ENCODE measurements at regions not wholly inside any gene's neighbourhood (a gene's known extent, or its start where the extent isn't known, plus 50 kb on each side); places are given as distances from the start of the nearest gene placed in this dataset.
"Not testable (repeated sequence)": the region's sequence is repeated elsewhere in the genome, so short reads cannot be mapped to it uniquely, and the experiment has no call there.

DNA sequence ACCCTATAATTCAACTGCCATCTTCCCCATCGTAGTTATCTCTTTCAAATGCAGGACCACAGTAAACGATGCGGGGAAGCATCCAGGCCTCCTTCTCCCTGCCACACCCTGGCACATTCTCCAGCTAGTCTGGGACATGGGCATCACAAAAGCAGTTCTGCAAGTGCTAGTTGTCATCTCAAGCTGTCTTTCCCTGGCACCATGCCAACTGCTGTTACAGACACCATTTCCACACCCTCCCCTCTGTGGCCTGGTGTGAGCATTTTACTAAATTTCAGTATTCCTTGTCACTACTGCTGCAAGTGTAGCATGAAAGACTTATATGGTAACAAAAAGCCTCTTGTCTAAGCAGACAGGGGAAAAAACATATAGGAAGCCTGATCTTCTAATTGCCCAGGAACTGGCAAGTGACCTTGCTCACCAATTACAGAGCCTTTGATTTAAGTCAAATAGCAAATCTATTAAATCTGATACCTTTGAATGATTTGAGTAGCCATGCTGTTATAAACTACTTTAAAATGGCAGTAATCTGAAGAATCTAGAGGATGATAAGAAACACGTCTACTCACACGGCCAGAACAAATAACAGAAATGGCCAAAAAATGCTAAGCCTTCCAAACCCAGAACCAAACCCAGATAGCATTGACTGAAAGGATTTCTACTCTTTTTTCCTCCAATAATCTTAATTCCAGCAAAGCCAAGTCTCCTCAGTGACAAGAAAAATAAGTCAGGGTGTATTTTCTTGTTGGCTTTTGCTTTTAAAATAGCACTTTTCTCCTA, 179.0 kb downstream of the NUFIP1 start:
- no peak for DNase-seq

DNA sequence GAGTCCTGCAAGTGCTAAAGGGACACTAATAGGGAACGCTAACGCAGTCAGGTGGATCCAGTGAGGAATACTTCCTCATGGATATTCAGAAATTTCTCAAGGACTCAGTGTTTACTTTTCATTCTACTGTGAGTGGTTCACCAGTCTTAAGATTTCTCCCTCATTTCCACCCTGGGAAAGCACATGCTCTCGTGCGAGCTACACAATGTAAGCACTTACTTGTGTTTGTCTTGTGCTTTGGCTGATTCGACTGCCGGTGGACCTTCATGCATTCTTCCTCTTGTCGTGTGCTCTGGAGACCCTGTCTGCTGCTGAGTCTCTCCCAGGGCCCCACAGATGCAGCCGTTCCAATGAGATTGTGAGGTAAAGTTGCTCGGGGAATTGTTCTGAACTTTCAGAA, 180.1 kb downstream of the NUFIP1 start:
- no peak for DNase-seq

DNA sequence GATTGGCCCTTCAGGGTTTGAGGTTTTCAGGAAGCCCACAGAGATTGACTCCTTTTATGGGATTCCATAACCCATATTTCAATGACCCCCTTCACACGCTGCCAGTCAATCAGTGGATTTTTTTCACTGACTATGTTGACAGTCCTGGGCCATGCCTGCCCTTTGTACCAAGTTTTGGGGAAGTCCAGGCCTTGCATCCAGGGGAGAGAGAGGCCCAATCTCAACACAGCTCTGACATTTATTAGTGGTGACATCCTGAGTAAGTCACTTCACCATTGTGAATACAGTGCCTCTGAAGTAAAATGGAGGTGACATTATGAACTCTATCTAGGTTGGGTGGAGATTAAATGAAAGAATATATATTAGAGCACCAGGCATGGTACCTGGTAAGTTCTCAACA, 181.1 kb downstream of the NUFIP1 start:
- DNase-seq: no peak

- no peak for DNase-seq
These were observed 181.7 kb downstream of the NUFIP1 start for GRCh38 chr13:44807449-44808034.

DNA sequence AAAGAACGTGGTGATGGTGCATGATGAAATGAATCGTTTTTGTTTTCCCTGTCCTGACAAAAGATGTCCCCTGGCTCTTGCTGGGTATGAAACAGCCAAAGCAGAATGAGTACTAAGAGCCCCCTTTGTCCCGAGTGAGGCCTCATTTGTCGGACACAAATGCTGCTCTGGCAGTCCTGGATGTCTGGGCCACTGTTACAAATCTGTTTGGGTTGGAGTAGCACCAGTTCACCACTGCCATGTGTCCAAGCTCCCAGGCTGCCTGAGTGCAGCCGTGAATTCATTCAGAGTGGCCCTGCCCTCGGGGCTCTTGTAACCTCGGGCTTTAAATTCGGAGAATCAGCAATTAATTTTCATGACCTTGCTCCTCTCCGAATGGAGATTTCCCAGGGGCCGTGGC, 182.4 kb downstream of the NUFIP1 start:
- no peak for DNase-seq

- no peak for DNase-seq
These were observed 183.7 kb downstream of the NUFIP1 start for GRCh38 chr13:44805585-44805984.

- no peak for DNase-seq
These were observed 185.9 kb downstream of the NUFIP1 start for GRCh38 chr13:44803390-44803789.

- DNase-seq: no peak
These were observed 186.8 kb downstream of the NUFIP1 start for GRCh38 chr13:44802491-44802890.

DNA sequence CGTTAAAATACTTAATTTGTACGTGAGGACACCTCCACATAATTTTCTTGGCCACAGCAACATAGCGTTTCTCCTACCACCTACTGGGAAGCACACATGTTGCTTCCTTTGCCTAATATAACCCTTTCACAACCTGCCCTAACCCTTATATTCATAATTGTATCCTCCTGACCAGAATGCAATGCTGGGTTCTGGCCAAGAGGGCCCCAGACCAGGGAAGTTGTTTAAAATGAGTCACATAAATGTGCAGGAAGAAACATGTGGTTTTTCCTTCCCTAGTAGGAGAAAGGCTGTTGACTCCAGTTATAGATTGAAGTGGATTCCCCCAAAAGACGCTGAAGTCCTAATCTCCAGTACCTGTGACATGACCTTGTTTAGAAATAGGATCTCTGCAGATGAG, 187.3 kb downstream of the NUFIP1 start:
- no peak for DNase-seq

DNA sequence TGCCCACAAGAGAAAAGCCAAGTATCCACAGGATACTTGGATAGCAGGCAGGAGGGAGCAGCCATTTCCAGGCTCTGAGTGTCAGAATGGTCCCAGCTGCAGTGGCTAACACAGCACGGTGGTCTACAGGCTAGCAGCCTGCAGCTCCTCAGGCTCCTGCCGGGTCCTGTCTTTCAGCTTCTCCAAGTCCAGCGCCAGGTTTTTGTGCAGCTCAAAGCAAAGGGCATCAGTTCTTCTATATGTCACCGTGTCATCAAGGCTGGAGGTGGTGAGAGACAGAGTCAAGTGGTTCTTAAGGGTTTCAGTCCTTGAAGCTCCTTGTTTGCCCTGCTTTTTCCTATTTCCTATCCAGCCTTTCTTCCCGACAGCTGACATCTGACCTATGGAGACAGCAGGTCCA, 188.6 kb downstream of the NUFIP1 start:
- no peak for DNase-seq

DNA sequence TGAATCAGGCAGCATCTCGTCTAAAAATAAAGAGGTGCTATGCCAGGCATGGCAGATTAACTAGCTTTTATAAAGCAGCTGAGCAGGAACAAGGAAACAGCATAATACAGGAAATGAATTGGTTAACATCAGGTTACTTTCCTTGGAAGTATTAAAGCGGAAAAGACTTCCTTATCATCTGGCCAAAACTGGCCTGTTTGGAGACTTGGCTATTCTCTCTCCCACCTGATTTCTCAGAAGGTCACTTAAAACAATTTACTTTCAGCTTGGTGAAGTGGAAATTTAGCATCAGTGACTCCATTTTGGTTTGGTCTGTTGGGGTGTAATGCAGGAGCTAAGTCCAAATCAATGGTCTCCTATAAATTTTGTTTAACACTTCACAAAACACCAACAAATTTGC, 191.6 kb downstream of the NUFIP1 start:
- no peak for DNase-seq

DNA sequence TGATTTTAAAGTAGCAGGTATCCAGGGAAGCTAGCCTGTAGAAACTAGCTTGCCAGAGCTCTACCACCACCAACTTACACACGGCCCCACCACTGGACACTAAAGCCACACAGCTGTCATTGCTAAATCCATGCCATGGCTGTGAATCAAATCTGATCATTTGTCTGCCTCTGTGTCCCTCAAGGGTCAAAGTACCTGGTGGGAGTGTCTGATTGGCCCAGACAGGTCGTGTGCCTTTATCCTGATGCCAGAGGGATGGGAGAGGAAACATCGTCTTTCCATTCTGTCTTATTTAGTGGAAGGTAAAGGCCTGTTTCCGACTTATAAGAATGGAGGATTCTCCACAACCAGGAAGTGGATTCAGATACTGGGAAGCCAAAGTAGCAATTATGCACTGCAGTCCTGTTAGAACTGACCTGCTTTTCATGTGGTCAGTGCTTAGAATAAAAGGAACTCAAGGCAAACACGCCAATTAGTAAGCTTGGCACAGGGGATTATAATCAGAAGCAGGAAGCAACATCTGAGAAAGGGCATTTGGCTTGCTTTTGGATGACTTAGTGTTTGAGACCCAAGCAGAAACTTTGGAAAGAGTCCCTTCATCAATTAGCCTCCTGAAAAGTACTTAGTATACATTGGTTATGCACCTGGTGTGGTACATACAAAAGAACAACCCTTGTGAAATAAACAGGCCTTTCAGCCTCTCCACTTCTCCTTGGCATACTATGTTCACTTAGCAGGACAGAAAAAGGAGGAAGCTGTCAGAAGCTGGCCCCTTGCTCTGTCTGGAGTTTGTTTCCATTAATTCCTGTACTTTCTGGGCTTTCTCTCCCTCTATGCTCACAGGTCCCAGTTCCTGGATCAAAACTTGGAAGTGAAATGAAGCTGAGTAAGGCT, 192.4 kb downstream of the NUFIP1 start:
- no peak for DNase-seq

DNA sequence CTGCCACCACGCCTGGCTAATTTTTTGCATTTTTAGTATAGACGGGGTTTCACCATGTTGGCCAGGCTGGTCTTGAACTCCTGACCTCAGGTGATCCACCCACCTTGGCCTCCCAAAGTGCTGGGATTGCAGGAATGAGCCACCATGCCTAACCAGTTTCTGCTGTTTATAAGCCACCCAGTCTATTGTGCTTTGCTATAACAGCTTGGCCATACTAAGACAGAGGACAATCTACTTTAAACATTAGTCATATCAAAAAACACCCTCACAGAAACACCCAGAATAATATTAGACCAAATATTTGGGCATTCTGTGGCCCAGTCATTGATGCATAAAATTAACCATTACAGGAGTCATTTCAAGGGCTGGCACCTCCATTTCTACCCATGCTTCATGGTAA, 193.2 kb downstream of the NUFIP1 start:
- DNase-seq: not testable (repeated sequence)

GRCh38 chr13:44795176-44795575, 194.1 kb downstream of the NUFIP1 start:
- DNase-seq: no peak

- no peak for DNase-seq
These were observed 197.2 kb downstream of the NUFIP1 start for GRCh38 chr13:44792096-44792495.

DNA sequence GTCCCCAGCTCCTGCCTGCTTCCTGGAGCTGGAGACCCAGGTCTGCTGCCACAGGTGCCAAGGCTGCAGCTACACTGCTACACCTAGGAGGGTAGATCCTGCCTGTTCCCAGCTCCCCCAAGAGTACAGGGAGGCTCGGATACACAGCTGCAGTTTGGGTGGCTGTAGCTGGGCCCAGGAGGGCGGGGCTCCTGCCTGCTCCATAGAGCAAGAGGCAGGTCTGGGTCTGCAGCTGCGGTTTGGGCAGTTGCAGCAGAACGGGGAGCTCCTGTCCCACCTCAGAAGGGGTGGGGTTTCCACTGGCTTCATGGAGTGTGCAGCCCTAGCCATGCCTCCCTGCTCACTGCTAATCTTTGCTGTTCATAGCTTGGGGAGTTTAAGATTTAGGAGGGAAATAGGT, 199.0 kb downstream of the NUFIP1 start:
- no peak for DNase-seq

- DNase-seq: no peak
These were observed 201.7 kb downstream of the NUFIP1 start for GRCh38 chr13:44787617-44788016.

GRCh38 chr13:44786756-44787155, 202.5 kb downstream of the NUFIP1 start:
- DNase-seq: no peak

DNA sequence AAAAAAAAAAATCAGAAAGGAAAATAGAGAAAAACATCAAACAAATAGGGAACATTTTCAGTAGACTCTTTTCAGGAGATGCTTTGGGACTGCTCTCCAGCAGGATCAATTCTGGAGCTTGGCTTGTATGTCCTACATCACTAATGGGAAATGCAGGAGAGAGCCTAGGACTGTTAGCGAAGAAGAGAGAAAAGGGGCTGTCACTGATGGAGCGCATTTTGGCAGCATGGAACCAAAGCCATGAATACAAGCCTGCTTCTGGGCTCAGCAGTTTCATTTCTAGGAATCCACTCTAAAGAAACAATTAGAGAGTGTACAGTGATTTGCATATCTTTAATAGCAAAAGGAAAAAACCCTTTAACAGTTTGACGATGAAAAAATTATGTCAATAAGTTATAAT, 203.9 kb downstream of the NUFIP1 start:
- no peak for DNase-seq

- no peak for DNase-seq
These were observed 204.6 kb downstream of the NUFIP1 start for GRCh38 chr13:44784708-44785080.

DNA sequence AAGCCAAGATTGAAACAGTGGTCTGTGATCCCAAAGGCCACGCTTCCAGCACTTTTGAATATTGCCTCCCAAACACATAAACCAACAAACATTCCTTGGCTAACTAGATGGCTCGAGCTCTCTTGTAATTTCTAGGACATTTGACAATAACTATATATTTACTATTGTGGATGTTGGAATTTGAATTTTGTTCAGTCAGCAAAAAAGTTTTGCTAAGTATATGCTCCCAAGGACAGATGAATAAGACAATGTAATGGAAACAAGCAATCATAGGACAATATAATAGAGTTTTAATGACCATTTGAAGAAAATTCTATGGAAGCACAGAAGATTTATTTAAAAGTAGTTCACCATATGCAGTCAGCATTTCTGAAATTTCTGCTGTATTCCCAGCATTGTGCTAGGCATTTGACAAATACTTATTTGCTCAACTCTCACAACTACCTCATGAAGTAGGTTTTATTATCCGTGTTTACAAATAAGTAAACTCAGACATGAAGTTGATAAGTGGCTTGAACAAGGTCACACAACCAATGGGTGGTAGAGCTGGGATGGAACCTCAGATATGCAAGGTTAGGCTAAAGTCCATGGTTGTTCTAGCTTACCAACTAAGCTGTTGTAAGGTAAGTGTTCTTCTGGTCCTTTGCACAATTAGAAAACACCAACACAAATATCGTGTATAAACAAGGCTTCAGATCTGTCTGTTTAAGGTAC, 205.1 kb downstream of the NUFIP1 start:
- no peak for DNase-seq

DNA sequence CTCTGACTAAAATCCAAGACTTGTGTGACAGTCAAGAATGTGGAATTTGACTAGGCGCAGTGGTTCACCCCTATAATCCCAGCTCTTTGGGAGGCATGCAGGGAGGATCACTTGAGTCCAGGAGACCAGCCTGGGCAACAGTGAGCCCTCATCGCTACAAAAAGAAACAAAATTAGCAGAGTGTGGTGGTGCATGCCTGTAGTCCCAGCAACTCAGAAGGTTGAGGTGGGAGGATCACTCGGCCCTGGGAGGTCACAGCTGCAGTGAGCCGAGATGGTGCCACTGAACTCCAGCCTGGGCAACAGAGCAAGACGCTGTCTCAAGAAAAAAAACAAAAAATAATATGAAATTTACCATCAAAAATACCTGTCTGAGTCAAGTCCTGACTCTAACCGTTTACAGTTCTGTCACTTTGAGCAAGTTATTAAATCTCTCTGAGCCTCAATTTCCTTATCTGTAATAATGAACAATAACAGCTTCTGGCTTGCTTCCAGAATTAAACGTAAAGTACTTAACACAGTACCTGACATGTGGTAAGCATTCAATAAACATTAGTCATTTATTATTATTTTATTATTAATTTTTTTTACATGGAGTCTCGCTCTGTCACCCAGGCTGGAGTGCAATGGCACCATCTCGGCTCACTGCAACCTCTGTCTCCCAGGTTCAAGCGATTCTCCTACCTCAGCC, 204.6 kb upstream of the TSC22D1 start:
- DNase-seq: no peak

Data from NCI-H510A (cell line).